ENCODE measurements at regions not wholly inside any gene's neighbourhood (a gene's known extent, or its start where the extent isn't known, plus 50 kb on each side); places are given as distances from the start of the nearest gene placed in this dataset.

GRCh38 chr13:80399340-80400163, 58.6 kb upstream of the SPRY2 start:
- no peak overlapping the region for H3K4me3 ChIP-seq (ENCODE audit: severe bottlenecking)
- H3K36me3 ChIP-seq (ENCODE audit: low read depth) = no peaks in the 10 kb centered on the region
- no peak for TF ChIP-seq CTCF (IDR thresholded peaks at IDR 0.05; ENCODE audit: poor library complexity, severe bottlenecking)
- DNase-seq (ENCODE audit: low spot score) (no peak), ATAC-seq (ENCODE audit: low read depth) (peak; percentile 54; the same call in 2 of the 3 replicates)
- H3K9me3 ChIP-seq (ENCODE audit: severe bottlenecking) = no peaks in the 10 kb centered on the region
- H3K27me3 ChIP-seq (ENCODE audit: insufficient read depth, poor library complexity, severe bottlenecking) = no peaks in the 10 kb centered on the region
- no peak overlapping the region for H3K27ac ChIP-seq (ENCODE audit: poor library complexity, severe bottlenecking)
- peaks cover 3% of the 10 kb centered on the region for H3K4me1 ChIP-seq (ENCODE audit: insufficient read depth, poor library complexity, severe bottlenecking)
